ENCODE measurements at regions not wholly inside any gene's neighbourhood (a gene's known extent, or its start where the extent isn't known, plus 50 kb on each side); places are given as distances from the start of the nearest gene placed in this dataset.
"Not testable (repeated sequence)": the region's sequence is repeated elsewhere in the genome, so short reads cannot be mapped to it uniquely, and the experiment has no call there.

GRCh38 chr6:151693366-151693765 is 114.1 kb upstream of the ESR1 start (continued):
- no peak for TF ChIP-seq REST (IDR thresholded peaks at IDR 0.05; ENCODE audit: low read depth, low read length)
- no peak for TF ChIP-seq GATA2 (CRISPR knock-in tag; IDR thresholded peaks at IDR 0.05)
- TF ChIP-seq SIN3A (IDR thresholded peaks at IDR 0.05; ENCODE audit: borderline replicate concordance, low read depth, low read length), result no peak
- no peak for TF ChIP-seq TEAD4 (IDR thresholded peaks at IDR 0.05; ENCODE audit: borderline replicate concordance, insufficient read depth)
- no peak for TF ChIP-seq FOXM1 (IDR thresholded peaks at IDR 0.05; ENCODE audit: low read depth)
- no peak for TF ChIP-seq MEF2A (IDR thresholded peaks at IDR 0.05; ENCODE audit: borderline replicate concordance, low read depth)
- no peak for TF ChIP-seq MAX (IDR thresholded peaks at IDR 0.05; ENCODE audit: low read depth)
- no peak for TF ChIP-seq CHD2 (IDR thresholded peaks at IDR 0.05; ENCODE audit: low read length, partially characterized antibody)

GRCh38 chr6:151695156-151695555 is 112.3 kb upstream of the ESR1 start:
- DNase-seq, result no peak
- H3K27ac ChIP-seq (ENCODE audit: low read depth in 2 of 2, low read length in 1 of 2), result no peak overlapping the region
- no peak for TF ChIP-seq USF2 (IDR thresholded peaks at IDR 0.05; ENCODE audit: borderline replicate concordance, low read depth, low read length)
- TF ChIP-seq FOSL2 (IDR thresholded peaks at IDR 0.05; ENCODE audit: borderline replicate concordance, low read depth), result no peak
- TF ChIP-seq YY1 (IDR thresholded peaks at IDR 0.05; ENCODE audit: low read depth), result no peak
- TF ChIP-seq NFIC (IDR thresholded peaks at IDR 0.05; ENCODE audit: borderline replicate concordance), result no peak
- no peak for TF ChIP-seq SIN3A (IDR thresholded peaks at IDR 0.05; ENCODE audit: borderline replicate concordance, low read depth, low read length)
- no peak for TF ChIP-seq POLR2AphosphoS5 (IDR thresholded peaks at IDR 0.05; ENCODE audit: low read depth, low read length)
- TF ChIP-seq RCOR1 (IDR thresholded peaks at IDR 0.05; ENCODE audit: low read length), result no peak
- no peak for TF ChIP-seq MXI1 (IDR thresholded peaks at IDR 0.05; ENCODE audit: low read depth, low read length)
- no peak for TF ChIP-seq EZH2phosphoT487 (IDR thresholded peaks at IDR 0.05; ENCODE audit: borderline replicate concordance, low read depth)
- TF ChIP-seq CHD2 (IDR thresholded peaks at IDR 0.05; ENCODE audit: low read length, partially characterized antibody), result no peak
- TF ChIP-seq USF1 (IDR thresholded peaks at IDR 0.05; ENCODE audit: borderline replicate concordance, low read depth), result no peak
- H4K20me1 ChIP-seq (ENCODE audit: insufficient read depth), result no peaks in the 10 kb centered on the region
- H3K79me2 ChIP-seq (ENCODE audit: insufficient read depth), result no peaks in the 10 kb centered on the region; the same call in 1 of the 2 replicates
- H3K9me2 ChIP-seq, result no peaks in the 10 kb centered on the region
- H3K4me2 ChIP-seq, result no peak overlapping the region
- no peaks in the 10 kb centered on the region for H3K9me3 ChIP-seq
- CTCF ChIA-PET, result no interaction called here
- no peak overlapping the region for H3K9ac ChIP-seq
- no peaks in the 10 kb centered on the region for H3F3A ChIP-seq (replicated peaks; ENCODE audit: insufficient read depth)
- POLR2A ChIA-PET, result no interaction called here
- H3K27me3 ChIP-seq (ENCODE audit: insufficient read depth), result 0 out of 2 replicates have a peak, but pooled peaks cover 4% of the 10 kb centered on the region
- no peak overlapping the region for H2AFZ ChIP-seq (ENCODE audit: low read depth)
- H3K4me1 ChIP-seq (ENCODE audit: control insufficient read depth in 1 of 2, insufficient read depth in 2 of 2, low read depth in 1 of 2, low read length in 1 of 2), result no peaks in the 10 kb centered on the region
- no peak overlapping the region for H3K4me3 ChIP-seq (ENCODE audit: low read depth in 2 of 2, low read length in 1 of 2)
- H3K36me3 ChIP-seq (replicated peaks in 1 of 2; ENCODE audit: control insufficient read depth in 1 of 2, insufficient read depth in 2 of 2, low read length in 1 of 2), result no peaks in the 10 kb centered on the region

GRCh38 chr6:151696302-151696701 is 111.2 kb upstream of the ESR1 start:
- H3K27ac ChIP-seq (ENCODE audit: low read depth in 2 of 2, low read length in 1 of 2); CTCF ChIA-PET; H3K27me3 ChIP-seq (ENCODE audit: insufficient read depth); H2AFZ ChIP-seq (ENCODE audit: low read depth); H3F3A ChIP-seq (replicated peaks; ENCODE audit: insufficient read depth); H3K9ac ChIP-seq; H3K79me2 ChIP-seq (ENCODE audit: insufficient read depth); H3K4me2 ChIP-seq; POLR2A ChIA-PET; H3K4me3 ChIP-seq (ENCODE audit: low read depth in 2 of 2, low read length in 1 of 2); H4K20me1 ChIP-seq (ENCODE audit: insufficient read depth); DNase-seq; H3K9me3 ChIP-seq; H3K9me2 ChIP-seq; H3K4me1 ChIP-seq (ENCODE audit: control insufficient read depth in 1 of 2, insufficient read depth in 2 of 2, low read depth in 1 of 2, low read length in 1 of 2); H3K36me3 ChIP-seq (replicated peaks in 1 of 2; ENCODE audit: control insufficient read depth in 1 of 2, insufficient read depth in 2 of 2, low read length in 1 of 2): not testable (repeated sequence)
- 33% methylated on average over 4 of the region's 4 CpGs for WGBS (ENCODE audit: low lambda C conversion rate)
